GM12873 (cell line): ENCODE measurements at regions not wholly inside any gene's neighbourhood (a gene's known extent, or its start where the extent isn't known, plus 50 kb on each side); places are given as distances from the start of the nearest gene placed in this dataset.

Experiments used
- TF ChIP-seq, protein P1 (sequence below): IDR thresholded peaks from 2 replicates; pipeline ENCODE4 v1.5.1; 2012; ENCODE audit warnings: low read depth, mild to moderate bottlenecking, moderate library complexity, low read length, control low read depth; ENCODE audit not compliant: insufficient read depth; ENCODE audit errors: missing control alignments

- TF ChIP-seq, protein P1, sequence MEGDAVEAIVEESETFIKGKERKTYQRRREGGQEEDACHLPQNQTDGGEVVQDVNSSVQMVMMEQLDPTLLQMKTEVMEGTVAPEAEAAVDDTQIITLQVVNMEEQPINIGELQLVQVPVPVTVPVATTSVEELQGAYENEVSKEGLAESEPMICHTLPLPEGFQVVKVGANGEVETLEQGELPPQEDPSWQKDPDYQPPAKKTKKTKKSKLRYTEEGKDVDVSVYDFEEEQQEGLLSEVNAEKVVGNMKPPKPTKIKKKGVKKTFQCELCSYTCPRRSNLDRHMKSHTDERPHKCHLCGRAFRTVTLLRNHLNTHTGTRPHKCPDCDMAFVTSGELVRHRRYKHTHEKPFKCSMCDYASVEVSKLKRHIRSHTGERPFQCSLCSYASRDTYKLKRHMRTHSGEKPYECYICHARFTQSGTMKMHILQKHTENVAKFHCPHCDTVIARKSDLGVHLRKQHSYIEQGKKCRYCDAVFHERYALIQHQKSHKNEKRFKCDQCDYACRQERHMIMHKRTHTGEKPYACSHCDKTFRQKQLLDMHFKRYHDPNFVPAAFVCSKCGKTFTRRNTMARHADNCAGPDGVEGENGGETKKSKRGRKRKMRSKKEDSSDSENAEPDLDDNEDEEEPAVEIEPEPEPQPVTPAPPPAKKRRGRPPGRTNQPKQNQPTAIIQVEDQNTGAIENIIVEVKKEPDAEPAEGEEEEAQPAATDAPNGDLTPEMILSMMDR: peak; percentile 7
Observed at GRCh38 chr3:20930034-20930433, 744.0 kb upstream of the SGO1 start.

DNA sequence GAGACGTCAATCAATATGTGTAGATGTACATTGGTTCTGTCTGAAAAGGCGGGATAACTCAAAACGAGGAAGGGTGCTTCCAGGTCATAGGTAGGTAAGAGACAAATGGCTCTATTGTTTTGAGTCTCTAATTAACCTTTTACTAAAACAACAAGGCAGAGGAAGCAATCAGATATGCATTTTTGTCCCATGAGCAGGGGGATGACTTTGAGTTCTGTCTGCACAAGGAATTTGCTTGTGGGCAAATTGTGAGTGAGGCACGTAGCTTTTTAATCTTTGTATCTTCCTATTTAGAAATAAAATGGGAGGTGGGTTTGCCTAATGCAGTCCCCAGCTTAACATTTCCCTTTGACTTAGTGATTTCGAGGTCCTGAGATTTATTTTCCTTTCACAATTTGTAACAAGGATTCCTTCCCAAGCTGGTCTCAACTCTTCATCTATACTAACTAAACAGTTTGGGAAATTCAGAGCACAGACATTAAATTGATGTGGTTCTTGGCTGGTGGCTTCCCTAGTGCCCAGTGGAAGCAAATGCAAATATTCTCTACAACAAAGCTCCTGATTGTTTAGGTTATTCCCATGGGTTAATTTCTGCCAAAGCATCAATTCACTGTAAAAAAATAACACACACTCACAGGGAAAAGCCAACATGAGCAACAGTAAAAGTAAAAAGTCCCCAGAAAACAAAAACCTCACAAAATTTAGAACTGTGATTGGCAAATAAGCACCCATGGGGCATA is 738.8 kb upstream of the SGO1 start:
- TF ChIP-seq, protein P1: no peak

DNA sequence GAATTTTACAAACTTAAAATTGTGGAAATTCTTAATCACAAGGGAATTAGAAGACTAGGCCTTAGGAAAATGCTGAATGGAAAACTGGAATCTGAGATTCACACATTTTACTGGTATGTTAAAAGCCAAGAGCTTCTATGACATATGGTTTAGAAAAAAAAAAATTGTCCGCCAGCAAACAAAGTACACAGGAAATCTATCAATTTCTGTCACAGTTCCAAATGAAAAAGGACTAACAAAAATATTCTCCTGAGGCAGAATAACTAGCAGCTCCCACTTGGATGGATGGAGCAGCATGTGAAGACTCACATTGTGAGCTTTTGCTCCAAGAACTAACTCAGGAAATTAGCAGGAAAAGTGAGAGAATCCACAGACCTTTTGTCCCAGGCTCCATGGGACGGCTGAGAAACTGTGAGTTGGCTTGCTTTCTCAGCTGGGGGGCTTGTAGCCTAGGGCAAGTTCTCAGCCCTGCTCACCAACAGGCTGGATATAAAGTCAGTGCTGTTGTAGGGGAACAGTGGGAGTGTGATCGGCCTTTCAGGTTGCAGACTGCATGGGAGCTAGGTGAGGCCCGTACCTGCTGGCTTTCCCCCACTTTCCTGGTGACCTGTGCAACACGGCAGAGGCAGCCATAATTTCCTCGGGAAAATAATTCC is 731.1 kb upstream of the SGO1 start:
- TF ChIP-seq, protein P1: no peak

GRCh38 chr3:20914310-20914709 is 728.3 kb upstream of the SGO1 start:
- TF ChIP-seq, protein P1: no peak

GRCh38 chr3:20912406-20912805 is 726.4 kb upstream of the SGO1 start:
- TF ChIP-seq, protein P1: no peak

- TF ChIP-seq, protein P1: no peak
Observed at GRCh38 chr3:20909511-20909910, 723.5 kb upstream of the SGO1 start.

DNA sequence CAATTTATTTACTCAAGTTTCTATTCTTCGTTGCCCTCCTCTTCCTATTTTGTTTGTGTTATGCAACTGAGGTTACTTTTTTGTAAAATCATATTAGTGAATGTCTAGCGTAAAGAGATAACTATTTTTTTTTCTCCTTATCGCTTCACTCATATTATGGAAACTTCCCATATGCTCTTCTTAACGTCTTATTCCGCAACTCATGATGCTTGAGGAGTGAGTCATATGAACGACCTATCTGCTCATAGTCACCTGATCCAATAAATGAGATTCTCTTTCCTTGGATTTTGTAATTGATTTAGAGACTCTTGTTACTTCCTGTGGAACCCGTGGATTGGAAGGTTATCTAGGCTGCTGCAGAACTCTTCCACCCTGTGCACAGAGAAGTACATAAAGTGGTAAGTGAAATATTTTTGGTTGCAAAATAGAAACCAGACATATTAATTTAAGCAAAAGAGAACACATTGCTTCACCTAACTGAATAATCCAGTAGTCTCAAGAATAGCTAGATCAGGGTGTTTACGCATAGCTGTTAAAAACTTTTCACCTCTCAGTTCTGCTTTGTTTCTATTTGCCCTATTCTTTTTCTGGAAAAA is 719.3 kb upstream of the SGO1 start:
- TF ChIP-seq, protein P1: no peak
